ENCODE measurements at regions not wholly inside any gene's neighbourhood (a gene's known extent, or its start where the extent isn't known, plus 50 kb on each side); places are given as distances from the start of the nearest gene placed in this dataset.

DNA sequence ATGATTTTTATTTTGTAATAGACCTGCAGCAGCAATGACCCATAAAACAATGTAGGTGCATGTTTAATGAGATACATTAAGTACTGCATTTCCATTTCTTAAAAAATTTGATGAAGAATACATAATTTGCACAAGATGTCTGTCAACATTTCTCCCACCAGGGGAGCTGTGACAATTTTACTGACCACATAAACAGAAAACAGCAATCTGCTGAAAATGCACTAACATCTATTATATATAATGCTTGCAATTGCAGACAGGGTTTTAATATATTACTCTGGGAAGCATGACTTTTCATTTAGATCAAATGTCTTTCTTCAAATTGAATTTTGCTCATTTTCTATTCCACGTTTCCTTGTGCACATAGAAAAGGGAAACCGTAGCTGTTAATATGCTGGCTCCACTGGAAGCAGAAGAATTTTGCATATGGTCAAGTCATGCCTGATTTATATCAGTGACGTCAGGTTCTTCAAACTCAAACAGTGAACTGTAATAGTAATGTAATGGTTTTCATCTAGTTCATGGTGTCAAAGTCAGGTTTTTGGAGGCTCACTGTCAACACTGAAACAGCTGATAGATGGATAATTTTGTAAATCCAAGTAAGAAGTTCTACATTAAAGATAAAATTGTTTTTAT, 79.8 kb upstream of the IGF1R start:
- TF ChIP-seq, protein P1, sequence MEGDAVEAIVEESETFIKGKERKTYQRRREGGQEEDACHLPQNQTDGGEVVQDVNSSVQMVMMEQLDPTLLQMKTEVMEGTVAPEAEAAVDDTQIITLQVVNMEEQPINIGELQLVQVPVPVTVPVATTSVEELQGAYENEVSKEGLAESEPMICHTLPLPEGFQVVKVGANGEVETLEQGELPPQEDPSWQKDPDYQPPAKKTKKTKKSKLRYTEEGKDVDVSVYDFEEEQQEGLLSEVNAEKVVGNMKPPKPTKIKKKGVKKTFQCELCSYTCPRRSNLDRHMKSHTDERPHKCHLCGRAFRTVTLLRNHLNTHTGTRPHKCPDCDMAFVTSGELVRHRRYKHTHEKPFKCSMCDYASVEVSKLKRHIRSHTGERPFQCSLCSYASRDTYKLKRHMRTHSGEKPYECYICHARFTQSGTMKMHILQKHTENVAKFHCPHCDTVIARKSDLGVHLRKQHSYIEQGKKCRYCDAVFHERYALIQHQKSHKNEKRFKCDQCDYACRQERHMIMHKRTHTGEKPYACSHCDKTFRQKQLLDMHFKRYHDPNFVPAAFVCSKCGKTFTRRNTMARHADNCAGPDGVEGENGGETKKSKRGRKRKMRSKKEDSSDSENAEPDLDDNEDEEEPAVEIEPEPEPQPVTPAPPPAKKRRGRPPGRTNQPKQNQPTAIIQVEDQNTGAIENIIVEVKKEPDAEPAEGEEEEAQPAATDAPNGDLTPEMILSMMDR (IDR thresholded peaks at IDR 0.05): no peak
- no peak for TF ChIP-seq ZNF138 (CRISPR knock-in tag; conservative IDR thresholded peaks at IDR 0.05)
- TF ChIP-seq IRF2 (CRISPR knock-in tag; IDR thresholded peaks at IDR 0.05; ENCODE audit: borderline replicate concordance, low read depth): no peak

Data from WTC11 (cell line).